ENCODE measurements at regions not wholly inside any gene's neighbourhood (a gene's known extent, or its start where the extent isn't known, plus 50 kb on each side); places are given as distances from the start of the nearest gene placed in this dataset.

- Histone ChIP-seq H3K9ac (ENCODE audit: insufficient read length, low read depth) (no peak overlapping the region), H3K27me3 (ENCODE audit: insufficient read depth, insufficient read length) (no peaks in the 10 kb centered on the region), H3K36me3 (ENCODE audit: insufficient read depth, insufficient read length, low read length) (no peaks in the 10 kb centered on the region), H3K4me1 (ENCODE audit: insufficient read depth, insufficient read length) (no peaks in the 10 kb centered on the region), H3K4me3 (ENCODE audit: insufficient read length, low read depth) (no peak overlapping the region), H3K9me3 (ENCODE audit: insufficient read depth, low read length) (0 out of 2 replicates have a peak, but pooled peaks cover 2% of the 10 kb centered on the region)
- DNase-seq (ENCODE audit: low read depth, low spot score) = no peak
- TF ChIP-seq YY1 (IDR thresholded peaks at IDR 0.05; ENCODE audit: insufficient read depth, insufficient read length) (no peak), ZNF274 (IDR thresholded peaks at IDR 0.05; ENCODE audit: low read depth, low read length) (no peak), SUZ12 (IDR thresholded peaks at IDR 0.05; ENCODE audit: extremely low read depth, insufficient read depth, insufficient read length) (no peak)
These were observed 130.8 kb downstream of the SAMD5 start for GRCh38 chr6:147639279-147639678.

- no peaks in the 10 kb centered on the region for H3K36me3 ChIP-seq (ENCODE audit: insufficient read depth, insufficient read length, low read length)
- H3K27me3 ChIP-seq (ENCODE audit: insufficient read depth, insufficient read length) = no peaks in the 10 kb centered on the region
- H3K9me3 ChIP-seq (ENCODE audit: insufficient read depth, low read length) = no peaks in the 10 kb centered on the region
- no peak for TF ChIP-seq ZNF274 (IDR thresholded peaks at IDR 0.05; ENCODE audit: low read depth, low read length)
- no peak for TF ChIP-seq SUZ12 (IDR thresholded peaks at IDR 0.05; ENCODE audit: extremely low read depth, insufficient read depth, insufficient read length)
- no peak for TF ChIP-seq YY1 (IDR thresholded peaks at IDR 0.05; ENCODE audit: insufficient read depth, insufficient read length)
- no peak for DNase-seq (ENCODE audit: low read depth, low spot score)
- no peak overlapping the region for H3K4me3 ChIP-seq (ENCODE audit: insufficient read length, low read depth)
- no peak overlapping the region for H3K9ac ChIP-seq (ENCODE audit: insufficient read length, low read depth)
- H3K4me1 ChIP-seq (ENCODE audit: insufficient read depth, insufficient read length) = no peaks in the 10 kb centered on the region
These were observed 132.1 kb downstream of the SAMD5 start for GRCh38 chr6:147640606-147641005.

- Histone ChIP-seq H3K9me3 (ENCODE audit: insufficient read depth, low read length) (no peaks in the 10 kb centered on the region), H3K36me3 (ENCODE audit: insufficient read depth, insufficient read length, low read length) (no peaks in the 10 kb centered on the region), H3K27me3 (ENCODE audit: insufficient read depth, insufficient read length) (no peaks in the 10 kb centered on the region), H3K9ac (ENCODE audit: insufficient read length, low read depth) (no peak overlapping the region), H3K4me1 (ENCODE audit: insufficient read depth, insufficient read length) (no peaks in the 10 kb centered on the region), H3K4me3 (ENCODE audit: insufficient read length, low read depth) (no peak overlapping the region)
- no peak for DNase-seq (ENCODE audit: low read depth, low spot score)
- TF ChIP-seq ZNF274 (IDR thresholded peaks at IDR 0.05; ENCODE audit: low read depth, low read length) (no peak), SUZ12 (IDR thresholded peaks at IDR 0.05; ENCODE audit: extremely low read depth, insufficient read depth, insufficient read length) (no peak), YY1 (IDR thresholded peaks at IDR 0.05; ENCODE audit: insufficient read depth, insufficient read length) (no peak)
These were observed 133.0 kb downstream of the SAMD5 start for GRCh38 chr6:147641511-147641910.

GRCh38 chr6:147642458-147642857 is 134.0 kb downstream of the SAMD5 start:
- no peak for DNase-seq (ENCODE audit: low read depth, low spot score)
- H3K4me1 ChIP-seq (ENCODE audit: insufficient read depth, insufficient read length) = no peaks in the 10 kb centered on the region
- H3K4me3 ChIP-seq (ENCODE audit: insufficient read length, low read depth) = no peak overlapping the region
- H3K9ac ChIP-seq (ENCODE audit: insufficient read length, low read depth) = no peak overlapping the region
- H3K36me3 ChIP-seq (ENCODE audit: insufficient read depth, insufficient read length, low read length) = no peaks in the 10 kb centered on the region
- no peaks in the 10 kb centered on the region for H3K9me3 ChIP-seq (ENCODE audit: insufficient read depth, low read length)
- TF ChIP-seq ZNF274 (IDR thresholded peaks at IDR 0.05; ENCODE audit: low read depth, low read length) (no peak), SUZ12 (IDR thresholded peaks at IDR 0.05; ENCODE audit: extremely low read depth, insufficient read depth, insufficient read length) (no peak), YY1 (IDR thresholded peaks at IDR 0.05; ENCODE audit: insufficient read depth, insufficient read length) (no peak)
- no peaks in the 10 kb centered on the region for H3K27me3 ChIP-seq (ENCODE audit: insufficient read depth, insufficient read length)

GRCh38 chr6:147643341-147644200 is 135.1 kb downstream of the SAMD5 start:
- TF ChIP-seq SUZ12 (IDR thresholded peaks at IDR 0.05; ENCODE audit: extremely low read depth, insufficient read depth, insufficient read length) (no peak), ZNF274 (IDR thresholded peaks at IDR 0.05; ENCODE audit: low read depth, low read length) (no peak), YY1 (IDR thresholded peaks at IDR 0.05; ENCODE audit: insufficient read depth, insufficient read length) (no peak)
- H3K4me1 ChIP-seq (ENCODE audit: insufficient read depth, insufficient read length) = no peaks in the 10 kb centered on the region
- H3K36me3 ChIP-seq (ENCODE audit: insufficient read depth, insufficient read length, low read length) = no peaks in the 10 kb centered on the region
- no peak overlapping the region for H3K4me3 ChIP-seq (ENCODE audit: insufficient read length, low read depth)
- no peak for DNase-seq (ENCODE audit: low read depth, low spot score)
- no peaks in the 10 kb centered on the region for H3K9me3 ChIP-seq (ENCODE audit: insufficient read depth, low read length)
- H3K27me3 ChIP-seq (ENCODE audit: insufficient read depth, insufficient read length) = no peaks in the 10 kb centered on the region
- no peak overlapping the region for H3K9ac ChIP-seq (ENCODE audit: insufficient read length, low read depth)

- DNase-seq (ENCODE audit: low read depth, low spot score) = no peak
- TF ChIP-seq SUZ12 (IDR thresholded peaks at IDR 0.05; ENCODE audit: extremely low read depth, insufficient read depth, insufficient read length) (no peak), ZNF274 (IDR thresholded peaks at IDR 0.05; ENCODE audit: low read depth, low read length) (no peak), YY1 (IDR thresholded peaks at IDR 0.05; ENCODE audit: insufficient read depth, insufficient read length) (no peak)
- no peaks in the 10 kb centered on the region for H3K27me3 ChIP-seq (ENCODE audit: insufficient read depth, insufficient read length)
- H3K9me3 ChIP-seq (ENCODE audit: insufficient read depth, low read length) = no peaks in the 10 kb centered on the region
- H3K4me1 ChIP-seq (ENCODE audit: insufficient read depth, insufficient read length) = no peaks in the 10 kb centered on the region
- no peaks in the 10 kb centered on the region for H3K36me3 ChIP-seq (ENCODE audit: insufficient read depth, insufficient read length, low read length)
- H3K4me3 ChIP-seq (ENCODE audit: insufficient read length, low read depth) = no peak overlapping the region
- H3K9ac ChIP-seq (ENCODE audit: insufficient read length, low read depth) = no peak overlapping the region
These were observed 140.4 kb downstream of the SAMD5 start for GRCh38 chr6:147648916-147649315.

- H3K4me3 ChIP-seq (ENCODE audit: insufficient read length, low read depth) = no peak overlapping the region
- no peak overlapping the region for H3K9ac ChIP-seq (ENCODE audit: insufficient read length, low read depth)
- H3K27me3 ChIP-seq (ENCODE audit: insufficient read depth, insufficient read length) = no peaks in the 10 kb centered on the region
- no peaks in the 10 kb centered on the region for H3K4me1 ChIP-seq (ENCODE audit: insufficient read depth, insufficient read length)
- H3K36me3 ChIP-seq (ENCODE audit: insufficient read depth, insufficient read length, low read length) = no peaks in the 10 kb centered on the region
- no peaks in the 10 kb centered on the region for H3K9me3 ChIP-seq (ENCODE audit: insufficient read depth, low read length)
- DNase-seq (ENCODE audit: low read depth, low spot score) = peak; percentile 6
- TF ChIP-seq SUZ12 (IDR thresholded peaks at IDR 0.05; ENCODE audit: extremely low read depth, insufficient read depth, insufficient read length) (no peak), YY1 (IDR thresholded peaks at IDR 0.05; ENCODE audit: insufficient read depth, insufficient read length) (no peak), ZNF274 (IDR thresholded peaks at IDR 0.05; ENCODE audit: low read depth, low read length) (no peak)
These were observed 143.0 kb downstream of the SAMD5 start for GRCh38 chr6:147651249-147652063.

All from NT2/D1 (cell line).